ENCODE measurements at regions not wholly inside any gene's neighbourhood (a gene's known extent, or its start where the extent isn't known, plus 50 kb on each side); places are given as distances from the start of the nearest gene placed in this dataset.
A peak's percentile ranks its signal among the peaks of the same experiment; 100 is the strongest.
"Not testable (repeated sequence)": the region's sequence is repeated elsewhere in the genome, so short reads cannot be mapped to it uniquely, and the experiment has no call there.

GRCh38 chr16:29170393-29171119 is 185.7 kb downstream of the LAT start:
- H3K27me3 ChIP-seq (ENCODE audit: control insufficient read depth, insufficient read depth, low read length): peaks cover 19% of the 10 kb centered on the region
- not testable (repeated sequence) for H3K9ac ChIP-seq (ENCODE audit: low read depth, low read length); H3K4me3 ChIP-seq (ENCODE audit: low read length); H3K4me1 ChIP-seq (ENCODE audit: control insufficient read depth, insufficient read depth, low read length); H3K9me3 ChIP-seq (replicated peaks; ENCODE audit: low read length); H3K4me2 ChIP-seq (ENCODE audit: low read length); H3K36me3 ChIP-seq (ENCODE audit: insufficient read depth, low read length)

GRCh38 chr16:29169295-29169994 is 184.6 kb downstream of the LAT start:
- H3K4me3 ChIP-seq (ENCODE audit: low read length); H3K9ac ChIP-seq (ENCODE audit: low read depth, low read length); H3K4me1 ChIP-seq (ENCODE audit: control insufficient read depth, insufficient read depth, low read length); H3K9me3 ChIP-seq (replicated peaks; ENCODE audit: low read length); H3K4me2 ChIP-seq (ENCODE audit: low read length); H3K36me3 ChIP-seq (ENCODE audit: insufficient read depth, low read length): not testable (repeated sequence)
- peaks cover 19% of the 10 kb centered on the region for H3K27me3 ChIP-seq (ENCODE audit: control insufficient read depth, insufficient read depth, low read length)

GRCh38 chr16:29168515-29169259 is 183.8 kb downstream of the LAT start:
- H3K4me3 ChIP-seq (ENCODE audit: low read length); H3K4me1 ChIP-seq (ENCODE audit: control insufficient read depth, insufficient read depth, low read length); H3K36me3 ChIP-seq (ENCODE audit: insufficient read depth, low read length); H3K9me3 ChIP-seq (replicated peaks; ENCODE audit: low read length); H3K9ac ChIP-seq (ENCODE audit: low read depth, low read length); H3K4me2 ChIP-seq (ENCODE audit: low read length): not testable (repeated sequence)
- peaks cover 19% of the 10 kb centered on the region for H3K27me3 ChIP-seq (ENCODE audit: control insufficient read depth, insufficient read depth, low read length)

- not testable (repeated sequence) for H3K4me1 ChIP-seq (ENCODE audit: control insufficient read depth, insufficient read depth, low read length); H3K9me3 ChIP-seq (replicated peaks; ENCODE audit: low read length); H3K4me2 ChIP-seq (ENCODE audit: low read length); H3K4me3 ChIP-seq (ENCODE audit: low read length); H3K36me3 ChIP-seq (ENCODE audit: insufficient read depth, low read length); H3K9ac ChIP-seq (ENCODE audit: low read depth, low read length)
- peaks cover 12% of the 10 kb centered on the region for H3K27me3 ChIP-seq (ENCODE audit: control insufficient read depth, insufficient read depth, low read length)
Observed at GRCh38 chr16:29164442-29165089, 179.7 kb downstream of the LAT start.

- H3K4me1 ChIP-seq (ENCODE audit: control insufficient read depth, insufficient read depth, low read length): peaks cover 16% of the 10 kb centered on the region
- H3K27me3 ChIP-seq (ENCODE audit: control insufficient read depth, insufficient read depth, low read length); H3K9ac ChIP-seq (ENCODE audit: low read depth, low read length); H3K4me2 ChIP-seq (ENCODE audit: low read length); H3K36me3 ChIP-seq (ENCODE audit: insufficient read depth, low read length); H3K9me3 ChIP-seq (replicated peaks; ENCODE audit: low read length); H3K4me3 ChIP-seq (ENCODE audit: low read length): not testable (repeated sequence)
Observed at GRCh38 chr16:29160171-29160570, 175.3 kb downstream of the LAT start.

GRCh38 chr16:29159603-29160002 is 174.8 kb downstream of the LAT start:
- H3K4me1 ChIP-seq (ENCODE audit: control insufficient read depth, insufficient read depth, low read length): peaks cover 16% of the 10 kb centered on the region
- H3K27me3 ChIP-seq (ENCODE audit: control insufficient read depth, insufficient read depth, low read length); H3K4me3 ChIP-seq (ENCODE audit: low read length); H3K4me2 ChIP-seq (ENCODE audit: low read length); H3K9me3 ChIP-seq (replicated peaks; ENCODE audit: low read length); H3K9ac ChIP-seq (ENCODE audit: low read depth, low read length); H3K36me3 ChIP-seq (ENCODE audit: insufficient read depth, low read length): not testable (repeated sequence)

- Histone ChIP-seq H3K4me3 (ENCODE audit: low read length) (no peak overlapping the region), H3K36me3 (ENCODE audit: insufficient read depth, low read length) (no peaks in the 10 kb centered on the region), H3K4me2 (ENCODE audit: low read length) (no peak overlapping the region), H3K4me1 (ENCODE audit: control insufficient read depth, insufficient read depth, low read length) (peaks cover 16% of the 10 kb centered on the region), H3K9ac (ENCODE audit: low read depth, low read length) (no peak overlapping the region), H3K9me3 (replicated peaks; ENCODE audit: low read length) (no peaks in the 10 kb centered on the region), H3K27me3 (ENCODE audit: control insufficient read depth, insufficient read depth, low read length) (peaks cover 7% of the 10 kb centered on the region)
Observed at GRCh38 chr16:29158785-29159184, 173.9 kb downstream of the LAT start.

GRCh38 chr16:29158031-29158784 is 173.4 kb downstream of the LAT start:
- not testable (repeated sequence) for H3K9me3 ChIP-seq (replicated peaks; ENCODE audit: low read length); H3K4me2 ChIP-seq (ENCODE audit: low read length); H3K27me3 ChIP-seq (ENCODE audit: control insufficient read depth, insufficient read depth, low read length); H3K36me3 ChIP-seq (ENCODE audit: insufficient read depth, low read length); H3K9ac ChIP-seq (ENCODE audit: low read depth, low read length); H3K4me3 ChIP-seq (ENCODE audit: low read length)
- peaks cover 16% of the 10 kb centered on the region for H3K4me1 ChIP-seq (ENCODE audit: control insufficient read depth, insufficient read depth, low read length)

- Histone ChIP-seq H3K4me1 (ENCODE audit: control insufficient read depth, insufficient read depth, low read length) (peaks cover 16% of the 10 kb centered on the region), H3K9ac (ENCODE audit: low read depth, low read length) (peak overlapping the region; percentile 48), H3K4me3 (ENCODE audit: low read length) (peak overlapping the region; percentile 50)
Observed at GRCh38 chr16:29157051-29157923, 172.4 kb downstream of the LAT start.

GRCh38 chr16:29156511-29156910 is 171.7 kb downstream of the LAT start:
- H3K36me3 ChIP-seq (ENCODE audit: insufficient read depth, low read length): no peaks in the 10 kb centered on the region
- no peak overlapping the region for H3K4me2 ChIP-seq (ENCODE audit: low read length)
- H3K9ac ChIP-seq (ENCODE audit: low read depth, low read length): peak overlapping the region; percentile 29
- no peak overlapping the region for H3K4me3 ChIP-seq (ENCODE audit: low read length)
- H3K4me1 ChIP-seq (ENCODE audit: control insufficient read depth, insufficient read depth, low read length): peaks cover 16% of the 10 kb centered on the region
- H3K9me3 ChIP-seq (replicated peaks; ENCODE audit: low read length): no peaks in the 10 kb centered on the region
- peaks cover 7% of the 10 kb centered on the region for H3K27me3 ChIP-seq (ENCODE audit: control insufficient read depth, insufficient read depth, low read length)

More at GRCh38 chr16:29157051-29157923, 172.4 kb downstream of the LAT start:
- not testable (repeated sequence) for H3K36me3 ChIP-seq (ENCODE audit: insufficient read depth, low read length); H3K9me3 ChIP-seq (replicated peaks; ENCODE audit: low read length); H3K27me3 ChIP-seq (ENCODE audit: control insufficient read depth, insufficient read depth, low read length)
- peak overlapping the region; percentile 79 for H3K4me2 ChIP-seq (ENCODE audit: low read length)
